CD4-positive, alpha-beta T cell treated with Interleukin-2 at 100 ng/mL for 4 hours (primary cell): ENCODE measurements at regions not wholly inside any gene's neighbourhood (a gene's known extent, or its start where the extent isn't known, plus 50 kb on each side); places are given as distances from the start of the nearest gene placed in this dataset.
"Not testable (repeated sequence)": the region's sequence is repeated elsewhere in the genome, so short reads cannot be mapped to it uniquely, and the experiment has no call there.

ENCODE experiments used
- DNase-seq: peaks from one replicate; pipeline ENCODE4 v3.0.0-alpha.2; 2020; ENCODE audit warnings: low spot score

GRCh38 chr1:58251430-58252073, 295.0 kb downstream of the OMA1 start:
- no peak for DNase-seq

GRCh38 chr1:58250587-58250948, 296.0 kb downstream of the OMA1 start:
- DNase-seq = no peak

- DNase-seq = no peak
Observed at GRCh38 chr1:58249737-58250586, 296.6 kb downstream of the OMA1 start.

GRCh38 chr1:58249388-58249736, 297.2 kb downstream of the OMA1 start:
- DNase-seq = no peak

GRCh38 chr1:58248791-58249190, 297.7 kb downstream of the OMA1 start:
- DNase-seq = no peak

GRCh38 chr1:58248072-58248471, 298.5 kb downstream of the OMA1 start:
- DNase-seq = no peak

- DNase-seq = no peak
Observed at GRCh38 chr1:58246549-58246948, 300.0 kb downstream of the OMA1 start.

GRCh38 chr1:58244872-58245271, 301.7 kb downstream of the OMA1 start:
- no peak for DNase-seq

- no peak for DNase-seq
Observed at GRCh38 chr1:58238846-58239245, 307.7 kb downstream of the OMA1 start.

GRCh38 chr1:58233729-58234128, 312.8 kb downstream of the OMA1 start:
- DNase-seq = no peak

- no peak for DNase-seq
Observed at GRCh38 chr1:58231204-58231603, 315.3 kb downstream of the OMA1 start.

GRCh38 chr1:58227604-58228003, 318.9 kb downstream of the OMA1 start:
- no peak for DNase-seq

GRCh38 chr1:58223522-58223921, 323.0 kb downstream of the OMA1 start:
- DNase-seq = no peak

GRCh38 chr1:58220836-58221472, 325.6 kb downstream of the OMA1 start:
- DNase-seq = no peak

- DNase-seq = not testable (repeated sequence)
Observed at GRCh38 chr1:58216169-58216568, 330.4 kb downstream of the OMA1 start.

- no peak for DNase-seq
Observed at GRCh38 chr1:58214674-58215073, 331.9 kb downstream of the OMA1 start.

GRCh38 chr1:58211869-58212268, 334.7 kb downstream of the OMA1 start:
- DNase-seq = no peak

GRCh38 chr1:58209575-58209974, 337.0 kb downstream of the OMA1 start:
- no peak for DNase-seq

GRCh38 chr1:58206749-58207148, 339.8 kb downstream of the OMA1 start:
- no peak for DNase-seq

GRCh38 chr1:58204284-58204683, 342.2 kb downstream of the OMA1 start:
- no peak for DNase-seq

- DNase-seq = no peak
Observed at GRCh38 chr1:58201492-58202106, 344.9 kb downstream of the OMA1 start.

- no peak for DNase-seq
Observed at GRCh38 chr1:58200437-58200836, 346.1 kb downstream of the OMA1 start.

- no peak for DNase-seq
Observed at GRCh38 chr1:58197811-58198210, 348.7 kb downstream of the OMA1 start.
